Duodenal mucosa (tissue), 2 donors: ENCODE measurements at regions not wholly inside any gene's neighbourhood (a gene's known extent, or its start where the extent isn't known, plus 50 kb on each side); places are given as distances from the start of the nearest gene placed in this dataset.

ENCODE experiments used
- H3K27ac ChIP-seq: one replicate; pipeline ENCODE4 v1.7.0; 2013; ENCODE audit warnings: low read depth, low read length
- H3K27me3 ChIP-seq, 2 donors: one replicate each; pipeline ENCODE4 v1.7.0; 2013; ENCODE audit warnings: low read length in 2 of 2, control low read depth in 1 of 2; ENCODE audit not compliant: insufficient read depth in 2 of 2, control insufficient read depth in 1 of 2
- H3K36me3 ChIP-seq, 2 donors: one replicate each; pipeline ENCODE4 v1.7.0; 2013; ENCODE audit warnings: low read length in 2 of 2, control low read depth in 1 of 2; ENCODE audit not compliant: insufficient read depth in 2 of 2, control insufficient read depth in 1 of 2
- H3K4me1 ChIP-seq, 2 donors: one replicate each; pipeline ENCODE4 v1.7.0; 2013; ENCODE audit warnings: low read length in 2 of 2, control low read depth in 1 of 2; ENCODE audit not compliant: insufficient read depth in 2 of 2, control insufficient read depth in 1 of 2
- H3K4me3 ChIP-seq, 2 donors: one replicate each; pipeline ENCODE4 v1.7.0; 2013; ENCODE audit warnings: low read length in 2 of 2, low read depth in 1 of 2
- H3K9ac ChIP-seq, 2 donors: one replicate each; pipeline ENCODE4 v1.7.0; 2013; ENCODE audit warnings: low read length in 2 of 2, low read depth in 1 of 2
- H3K9me3 ChIP-seq, 2 donors: one replicate each; pipeline ENCODE4 v1.7.0; 2013; ENCODE audit warnings: low read length in 2 of 2, control low read depth in 1 of 2; ENCODE audit not compliant: control insufficient read depth in 1 of 2

- Histone ChIP-seq H3K4me1 (no peaks in the 10 kb centered on the region), H3K9me3 (no peaks in the 10 kb centered on the region), H3K36me3 (no peaks in the 10 kb centered on the region), H3K4me3 (no peak overlapping the region), H3K9ac (no peak overlapping the region), H3K27ac (no peak overlapping the region), H3K27me3 (no peaks in the 10 kb centered on the region)
Observed at GRCh38 chr3:87575550-87575949, 299.2 kb upstream of the POU1F1 start.

DNA sequence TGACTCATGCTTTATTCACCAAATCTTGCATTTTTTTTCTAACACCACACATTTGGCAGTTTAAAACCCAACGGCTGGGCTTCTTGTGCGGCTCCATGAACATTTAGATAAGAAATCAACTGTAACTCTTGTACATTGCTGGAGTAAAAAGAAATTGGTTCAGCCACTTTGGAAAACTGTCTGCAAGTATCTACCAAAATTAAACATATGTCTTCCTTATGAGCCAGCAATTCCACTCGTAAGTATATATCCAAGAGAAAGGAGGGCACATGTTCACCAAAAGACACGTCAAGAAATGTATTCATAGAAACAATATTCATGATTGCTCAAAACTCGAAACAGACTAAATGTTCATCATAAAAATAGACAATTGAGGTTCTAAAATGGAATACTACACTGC, 291.9 kb upstream of the POU1F1 start:
- Histone ChIP-seq H3K4me1 (no peaks in the 10 kb centered on the region), H3K9ac (no peak overlapping the region), H3K4me3 (no peak overlapping the region), H3K9me3 (no peaks in the 10 kb centered on the region), H3K27me3 (no peaks in the 10 kb centered on the region), H3K27ac (no peak overlapping the region), H3K36me3 (no peaks in the 10 kb centered on the region)

DNA sequence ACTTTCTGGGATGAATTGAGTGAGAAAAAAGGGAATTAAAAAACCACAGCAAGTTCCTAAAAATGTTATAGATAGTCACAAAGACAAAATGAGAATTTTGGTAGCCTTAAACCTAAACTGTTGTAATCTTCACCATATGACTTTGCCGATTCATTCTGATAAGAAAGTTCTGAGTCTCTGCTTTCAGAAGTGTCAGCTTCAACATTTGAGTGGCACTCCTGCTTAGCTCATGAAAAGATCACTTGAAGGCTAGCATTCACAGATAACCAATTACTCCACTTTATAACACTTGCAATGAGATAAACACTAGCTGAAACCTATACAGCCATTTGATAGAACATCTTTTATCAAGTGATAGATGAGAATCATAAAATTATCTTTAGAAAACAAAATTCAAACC, 288.1 kb upstream of the POU1F1 start:
- Histone ChIP-seq H3K4me3 (no peak overlapping the region), H3K27me3 (no peaks in the 10 kb centered on the region), H3K27ac (no peak overlapping the region), H3K4me1 (no peaks in the 10 kb centered on the region), H3K9ac (no peak overlapping the region), H3K9me3 (no peaks in the 10 kb centered on the region), H3K36me3 (no peaks in the 10 kb centered on the region)

DNA sequence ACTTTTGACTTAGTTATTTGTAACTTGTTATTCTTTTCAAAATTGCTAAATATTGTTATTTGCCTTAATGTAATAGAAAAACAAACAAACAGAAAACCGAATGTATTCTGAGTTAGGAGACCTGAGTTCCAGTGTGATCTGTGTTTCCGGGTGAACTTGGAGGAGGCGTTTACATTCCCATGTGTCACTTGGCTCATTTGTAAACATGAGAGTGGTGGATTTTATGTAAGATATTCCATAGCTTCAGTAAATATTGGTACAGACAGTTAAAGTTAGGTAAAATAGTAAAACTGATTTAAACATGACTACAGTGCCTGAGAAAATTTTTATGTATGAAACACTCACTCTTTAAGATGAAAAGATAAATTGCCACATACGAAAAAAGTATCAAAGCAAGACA, 287.3 kb upstream of the POU1F1 start:
- Histone ChIP-seq H3K9ac (no peak overlapping the region), H3K27me3 (no peaks in the 10 kb centered on the region), H3K27ac (no peak overlapping the region), H3K36me3 (no peaks in the 10 kb centered on the region), H3K9me3 (no peaks in the 10 kb centered on the region), H3K4me1 (no peaks in the 10 kb centered on the region), H3K4me3 (no peak overlapping the region)

DNA sequence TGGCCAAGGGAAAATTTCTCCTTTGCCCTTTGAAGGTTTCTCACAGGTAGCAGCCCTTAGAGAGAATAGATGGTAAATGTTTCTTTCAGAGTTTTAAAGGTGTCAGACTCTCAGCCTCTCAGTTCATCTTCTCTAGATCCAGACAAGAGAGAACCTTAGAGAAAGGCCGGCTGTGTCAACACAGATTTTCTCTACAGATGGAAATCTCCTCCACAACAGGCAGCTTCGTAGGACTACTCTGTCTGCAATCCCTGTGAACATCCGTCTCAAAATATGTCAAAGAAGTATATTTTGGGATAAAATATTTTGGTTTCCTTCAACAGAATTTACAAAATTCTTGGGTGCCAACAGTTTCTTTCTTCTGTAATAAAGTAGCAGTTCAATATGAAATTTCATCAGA, 282.1 kb upstream of the POU1F1 start:
- Histone ChIP-seq H3K9ac (no peak overlapping the region), H3K4me1 (no peaks in the 10 kb centered on the region)

GRCh38 chr3:87555290-87555689, 278.9 kb upstream of the POU1F1 start:
- Histone ChIP-seq H3K27me3 (no peaks in the 10 kb centered on the region), H3K9me3 (no peaks in the 10 kb centered on the region)

More for the DNA sequence above, 282.1 kb upstream of the POU1F1 start:
- Histone ChIP-seq H3K27me3 (no peaks in the 10 kb centered on the region), H3K36me3 (no peaks in the 10 kb centered on the region), H3K27ac (no peak overlapping the region), H3K4me3 (no peak overlapping the region), H3K9me3 (no peaks in the 10 kb centered on the region)

GRCh38 chr3:87553058-87553457, 276.7 kb upstream of the POU1F1 start:
- no peaks in the 10 kb centered on the region for H3K9me3 ChIP-seq

More at GRCh38 chr3:87555290-87555689, 278.9 kb upstream of the POU1F1 start:
- H3K27ac ChIP-seq: no peak overlapping the region
- H3K4me1 ChIP-seq: no peaks in the 10 kb centered on the region
- H3K4me3 ChIP-seq: no peak overlapping the region
- H3K9ac ChIP-seq: no peak overlapping the region
- no peaks in the 10 kb centered on the region for H3K36me3 ChIP-seq

GRCh38 chr3:87550892-87551291, 274.5 kb upstream of the POU1F1 start:
- Histone ChIP-seq H3K9me3 (no peaks in the 10 kb centered on the region), H3K4me1 (no peaks in the 10 kb centered on the region), H3K36me3 (no peaks in the 10 kb centered on the region), H3K4me3 (no peak overlapping the region), H3K9ac (no peak overlapping the region), H3K27ac (no peak overlapping the region), H3K27me3 (no peaks in the 10 kb centered on the region)

More at GRCh38 chr3:87553058-87553457, 276.7 kb upstream of the POU1F1 start:
- Histone ChIP-seq H3K4me1 (no peaks in the 10 kb centered on the region), H3K9ac (no peak overlapping the region), H3K27me3 (no peaks in the 10 kb centered on the region), H3K4me3 (no peak overlapping the region), H3K36me3 (no peaks in the 10 kb centered on the region), H3K27ac (no peak overlapping the region)

DNA sequence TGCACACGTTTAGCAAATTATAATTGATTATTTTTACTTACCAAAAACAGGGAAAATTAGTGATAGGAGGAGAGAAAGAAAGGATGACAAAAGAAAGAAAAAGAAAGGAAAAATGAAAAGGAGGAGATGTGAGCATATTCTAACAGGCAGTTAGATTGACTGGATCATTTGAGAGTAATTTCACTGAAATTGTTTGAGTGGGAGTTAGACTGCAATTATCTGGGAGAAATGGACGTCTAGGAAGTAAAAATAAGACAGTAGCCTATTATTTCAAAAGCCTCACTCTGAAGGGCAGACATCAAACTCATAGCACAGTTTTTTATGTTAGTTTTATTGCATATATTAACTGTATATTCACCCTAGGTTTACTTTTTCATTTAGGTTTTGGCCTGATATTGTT, 272.8 kb upstream of the POU1F1 start:
- Histone ChIP-seq H3K27me3 (no peaks in the 10 kb centered on the region), H3K9me3 (no peaks in the 10 kb centered on the region), H3K36me3 (no peaks in the 10 kb centered on the region), H3K4me1 (no peaks in the 10 kb centered on the region), H3K9ac (no peak overlapping the region), H3K4me3 (no peak overlapping the region), H3K27ac (no peak overlapping the region)

DNA sequence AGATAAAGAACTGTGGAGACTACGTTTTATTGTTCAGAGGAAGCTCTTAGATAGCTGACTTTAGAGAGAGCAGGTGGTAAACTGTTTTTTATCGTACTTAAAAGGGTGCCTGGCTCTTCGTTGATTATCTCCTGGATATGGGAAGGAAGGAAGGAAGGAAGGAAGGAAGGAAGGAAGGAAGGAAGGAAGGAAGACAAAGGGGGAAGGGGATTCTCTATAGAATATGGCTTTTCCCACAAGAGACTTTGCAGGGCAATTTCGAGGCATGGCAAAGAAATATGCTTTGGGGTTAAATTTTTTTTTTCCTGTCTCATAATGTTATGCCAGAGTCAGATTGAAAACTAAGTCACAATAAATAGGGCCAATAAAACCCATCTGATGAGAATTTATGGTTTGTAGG, 271.9 kb upstream of the POU1F1 start:
- no peak overlapping the region for H3K4me3 ChIP-seq
- H3K4me1 ChIP-seq: no peaks in the 10 kb centered on the region
- no peaks in the 10 kb centered on the region for H3K9me3 ChIP-seq
- H3K36me3 ChIP-seq: no peaks in the 10 kb centered on the region
- H3K9ac ChIP-seq: no peak overlapping the region
- no peaks in the 10 kb centered on the region for H3K27me3 ChIP-seq
- H3K27ac ChIP-seq: no peak overlapping the region

DNA sequence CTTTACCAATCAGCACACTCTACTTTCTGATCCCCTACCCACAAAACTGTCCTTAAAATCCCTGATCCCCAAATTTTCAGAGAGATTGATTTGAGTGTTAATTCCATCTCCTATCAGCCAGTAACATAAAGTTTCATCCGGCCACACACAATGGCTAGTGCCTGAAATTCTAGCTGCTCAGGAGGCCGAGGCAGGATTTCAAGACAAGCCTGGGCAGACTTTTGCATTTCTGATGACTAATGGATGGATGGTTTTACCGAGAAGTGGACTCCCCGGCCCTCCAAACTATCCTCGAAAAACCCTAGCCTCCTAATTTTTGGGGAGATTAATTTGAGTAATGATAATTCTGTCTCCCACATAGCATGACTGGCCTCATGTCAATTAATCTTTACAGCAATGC, 269.8 kb upstream of the POU1F1 start:
- no peaks in the 10 kb centered on the region for H3K36me3 ChIP-seq

More for the DNA sequence above, 269.8 kb upstream of the POU1F1 start:
- Histone ChIP-seq H3K27me3 (no peaks in the 10 kb centered on the region), H3K4me3 (no peak overlapping the region), H3K27ac (no peak overlapping the region), H3K9me3 (no peaks in the 10 kb centered on the region), H3K9ac (no peak overlapping the region), H3K4me1 (no peaks in the 10 kb centered on the region)
